ENCODE measurements at regions not wholly inside any gene's neighbourhood (a gene's known extent, or its start where the extent isn't known, plus 50 kb on each side); places are given as distances from the start of the nearest gene placed in this dataset.

- no peak for TF ChIP-seq CTCF (IDR thresholded peaks at IDR 0.05)
- no peaks in the 10 kb centered on the region for H3K36me3 ChIP-seq (ENCODE audit: insufficient read depth in 1 of 2, low read depth in 1 of 2)
- DNase-seq (no peak), ATAC-seq (no peak)
- H3K9me3 ChIP-seq, result no peaks in the 10 kb centered on the region
- WGBS, 3 donors, result 81 to 85% (median 84%) methylated on average over 2 of the region's 2 CpGs
- no peak overlapping the region for H3K27ac ChIP-seq
- no peaks in the 10 kb centered on the region for H3K4me1 ChIP-seq
- H3K27me3 ChIP-seq (ENCODE audit: insufficient read depth in 3 of 3, low read length in 2 of 3), result no peaks in the 10 kb centered on the region
- H3K4me3 ChIP-seq, result no peak overlapping the region
- intact Hi-C loops (cut with DNase I), result no loop called here
These were observed 303.7 kb downstream of the GPAT3 start for GRCh38 chr4:83839615-83840014.

GRCh38 chr4:83837614-83838308 lies 301.9 kb downstream of the GPAT3 start:
- 21 to 26% (median 26%) methylated on average over 5 of the region's 5 CpGs for WGBS, 3 donors
- H3K9me3 ChIP-seq, result no peaks in the 10 kb centered on the region
- no peak for TF ChIP-seq CTCF (IDR thresholded peaks at IDR 0.05)
- no peaks in the 10 kb centered on the region for H3K27me3 ChIP-seq (ENCODE audit: insufficient read depth in 3 of 3, low read length in 2 of 3)
- peak in 1 of 4 donors; percentile 76 for ATAC-seq
- H3K27ac ChIP-seq, result no peak overlapping the region
- H3K4me3 ChIP-seq, result no peak overlapping the region
- H3K4me1 ChIP-seq, result no peaks in the 10 kb centered on the region
- no peaks in the 10 kb centered on the region for H3K36me3 ChIP-seq (ENCODE audit: insufficient read depth in 1 of 2, low read depth in 1 of 2)
- intact Hi-C loops (cut with DNase I), result no loop called here
- no peak for DNase-seq

- H3K36me3 ChIP-seq (ENCODE audit: insufficient read depth in 1 of 2, low read depth in 1 of 2), result no peaks in the 10 kb centered on the region
- no peak overlapping the region for H3K4me3 ChIP-seq
- H3K27me3 ChIP-seq (ENCODE audit: insufficient read depth in 3 of 3, low read length in 2 of 3), result no peaks in the 10 kb centered on the region
- ATAC-seq (no peak), DNase-seq (no peak)
- H3K27ac ChIP-seq, result no peak overlapping the region
- WGBS, 3 donors, result 38 to 71% (median 42%) methylated on average over 2 of the region's 2 CpGs
- intact Hi-C loops (cut with DNase I), result no loop called here
- TF ChIP-seq CTCF (IDR thresholded peaks at IDR 0.05), result no peak
- no peaks in the 10 kb centered on the region for H3K4me1 ChIP-seq
- H3K9me3 ChIP-seq, result no peaks in the 10 kb centered on the region
These were observed 298.0 kb downstream of the GPAT3 start for GRCh38 chr4:83833920-83834319.

- Histone ChIP-seq H3K27ac (no peak overlapping the region), H3K36me3 (ENCODE audit: insufficient read depth in 1 of 2, low read depth in 1 of 2) (no peaks in the 10 kb centered on the region), H3K4me1 (no peaks in the 10 kb centered on the region), H3K27me3 (ENCODE audit: insufficient read depth in 3 of 3, low read length in 2 of 3) (no peaks in the 10 kb centered on the region), H3K4me3 (no peak overlapping the region), H3K9me3 (no peaks in the 10 kb centered on the region)
- 63 to 70% (median 66%) methylated on average over 4 of the region's 4 CpGs for WGBS, 3 donors
- DNase-seq (no peak), ATAC-seq (no peak)
- TF ChIP-seq CTCF (IDR thresholded peaks at IDR 0.05), result no peak
- intact Hi-C loops (cut with DNase I), result no loop called here
These were observed 296.4 kb downstream of the GPAT3 start for GRCh38 chr4:83832110-83832825.

Data from psoas muscle (tissue), 7 donors.